HG03439 (cell line): ENCODE measurements at regions not wholly inside any gene's neighbourhood (a gene's known extent, or its start where the extent isn't known, plus 50 kb on each side); places are given as distances from the start of the nearest gene placed in this dataset.

ENCODE experiments used
- ATAC-seq: cut with Tn5 transposase; IDR thresholded peaks from one replicate; pipeline ENCODE4 v1.9.1; 2021; ENCODE audit warnings: mild to moderate bottlenecking, moderate library complexity; ENCODE audit not compliant: unreplicated experiment

GRCh38 chr12:124094733-124095132 is 121.7 kb downstream of the ZNF664 start:
- ATAC-seq: no peak

GRCh38 chr12:124096109-124096508 is 123.1 kb downstream of the ZNF664 start:
- ATAC-seq: no peak

GRCh38 chr12:124096869-124097434 is 123.9 kb downstream of the ZNF664 start:
- ATAC-seq: no peak

GRCh38 chr12:124097701-124098100 is 124.7 kb downstream of the ZNF664 start:
- no peak for ATAC-seq

- ATAC-seq: no peak
These were observed 125.2 kb downstream of the ZNF664 start for GRCh38 chr12:124098101-124098757.

GRCh38 chr12:124098887-124099286 is 125.9 kb downstream of the ZNF664 start:
- ATAC-seq: no peak

GRCh38 chr12:124099661-124100060 is 126.6 kb downstream of the ZNF664 start:
- no peak for ATAC-seq

DNA sequence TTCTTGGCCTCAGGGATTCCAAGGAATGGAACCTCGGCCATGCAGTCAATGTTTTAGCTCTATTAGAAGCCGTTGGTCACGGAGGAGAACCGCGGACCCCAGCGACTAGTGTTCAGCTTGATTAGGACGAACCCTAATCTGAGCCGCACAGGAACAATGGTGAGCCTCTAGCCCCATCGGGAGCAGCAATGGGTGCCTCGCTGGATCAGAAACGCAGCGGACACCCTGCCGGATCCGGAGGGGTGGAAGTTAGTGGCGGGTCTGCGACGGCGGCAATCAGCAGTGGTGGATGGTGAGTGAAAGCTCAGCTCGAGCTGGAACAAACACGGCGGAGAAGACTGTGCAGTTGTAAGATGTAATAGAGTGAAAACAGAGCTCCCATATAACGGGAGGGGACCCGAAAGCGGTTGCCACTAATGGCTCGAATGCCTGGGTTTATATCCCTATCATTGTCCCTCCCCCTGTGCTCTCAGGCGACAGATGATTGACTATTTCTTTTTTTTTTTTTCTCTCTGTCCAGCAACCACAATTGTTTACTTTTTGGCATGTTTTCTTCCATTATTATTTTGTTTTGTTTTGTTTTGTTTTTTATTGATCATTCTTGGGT is 127.7 kb downstream of the ZNF664 start:
- ATAC-seq: no peak

DNA sequence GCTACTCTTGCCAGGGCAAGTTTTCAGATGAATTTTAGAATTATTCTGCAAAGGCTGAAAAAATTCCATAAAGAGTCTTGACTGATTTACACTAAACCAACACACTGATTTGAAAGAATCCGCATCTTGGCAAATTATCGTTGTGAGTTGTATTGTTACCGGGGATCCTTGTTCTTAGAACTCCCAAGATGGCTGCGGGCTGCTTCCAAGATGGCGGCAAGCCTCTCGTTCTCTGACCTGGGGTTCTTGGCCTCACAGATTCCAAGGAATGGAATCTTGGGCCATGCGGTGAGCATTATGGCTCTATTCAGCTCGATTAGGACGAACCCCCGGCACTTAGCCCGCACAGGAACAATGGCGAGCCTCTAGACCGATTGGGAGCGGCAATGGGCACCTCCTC is 132.5 kb downstream of the ZNF664 start:
- ATAC-seq: no peak

DNA sequence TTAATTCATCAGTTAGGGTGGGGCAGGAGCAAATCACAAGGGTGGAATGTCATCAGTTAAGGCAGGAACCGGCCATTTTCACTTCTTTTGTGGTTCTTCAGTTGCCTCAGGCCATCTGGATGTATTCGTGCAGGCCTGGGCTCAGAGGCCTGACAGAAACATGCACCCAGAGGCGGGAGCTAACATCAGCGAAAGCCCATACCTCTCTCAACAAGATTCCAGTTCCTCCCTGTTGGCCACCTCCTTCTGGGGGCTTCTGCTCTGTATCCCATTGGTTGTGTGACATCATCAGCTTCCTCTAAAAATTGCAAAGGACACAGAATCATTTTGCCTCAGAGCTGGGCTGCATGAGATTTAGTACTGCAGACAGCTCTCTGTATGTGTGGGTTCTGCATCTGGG is 134.3 kb downstream of the ZNF664 start:
- no peak for ATAC-seq

DNA sequence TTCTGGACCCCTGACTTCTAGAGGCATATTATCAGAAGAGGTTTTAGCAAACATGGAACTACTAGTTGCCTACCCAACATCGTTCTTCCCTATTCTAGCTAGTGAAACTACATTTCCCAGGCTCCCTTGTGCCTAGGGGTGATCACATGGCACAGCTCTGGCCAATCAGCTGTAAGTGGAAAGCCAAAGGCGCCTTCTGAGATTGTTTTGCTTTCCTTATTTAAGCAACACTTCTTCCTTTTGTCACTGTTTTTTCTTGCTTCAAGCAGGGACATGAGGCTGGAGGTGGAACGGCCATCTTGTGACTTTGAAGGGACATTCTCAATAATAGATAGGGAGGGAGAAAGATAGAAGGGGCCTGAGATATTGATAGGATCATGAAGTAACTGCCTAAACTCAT is 136.7 kb downstream of the ZNF664 start:
- no peak for ATAC-seq

DNA sequence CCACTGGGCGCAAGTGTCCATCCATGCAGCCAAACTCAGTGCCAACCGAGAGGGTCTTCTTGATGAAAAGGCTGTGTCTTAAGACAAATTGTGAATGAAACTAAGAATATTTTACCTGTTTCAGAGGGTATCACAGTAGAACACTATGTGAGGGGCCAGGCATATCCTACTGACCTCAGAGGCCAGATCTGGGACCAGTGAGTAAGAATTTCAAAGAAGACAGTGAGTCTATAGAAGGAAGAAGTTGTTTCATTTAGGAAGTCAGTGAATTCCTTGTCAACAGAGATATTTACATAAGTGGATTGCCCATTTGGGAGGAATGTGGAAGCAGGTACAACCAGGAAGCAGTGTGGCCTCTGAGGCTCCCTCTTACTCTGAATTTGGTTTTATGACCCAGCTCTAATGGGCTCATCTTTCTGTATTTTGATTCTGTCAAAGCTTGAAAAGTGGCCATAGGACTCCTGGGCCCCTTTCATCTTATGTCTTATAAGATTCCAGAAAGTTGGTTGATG is 137.4 kb downstream of the ZNF664 start:
- no peak for ATAC-seq

DNA sequence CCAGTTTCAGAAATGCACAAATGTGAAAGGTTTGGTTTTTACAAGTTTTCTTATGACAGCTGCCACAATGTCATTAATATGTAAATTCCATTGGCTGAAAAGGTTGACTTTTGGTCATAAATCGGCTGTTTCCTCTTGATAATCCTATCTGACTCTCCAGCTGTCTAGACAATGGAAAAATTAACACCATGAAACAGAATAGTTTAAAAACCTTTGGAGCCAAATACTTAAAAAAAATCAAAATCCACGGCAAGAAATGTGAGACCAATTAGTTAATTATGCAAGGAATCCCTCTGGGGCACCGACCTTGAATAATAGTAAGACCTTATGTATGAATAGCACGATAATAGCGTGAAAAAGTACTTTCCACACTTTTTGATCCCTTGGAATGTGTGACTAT is 138.0 kb downstream of the ZNF664 start:
- no peak for ATAC-seq

DNA sequence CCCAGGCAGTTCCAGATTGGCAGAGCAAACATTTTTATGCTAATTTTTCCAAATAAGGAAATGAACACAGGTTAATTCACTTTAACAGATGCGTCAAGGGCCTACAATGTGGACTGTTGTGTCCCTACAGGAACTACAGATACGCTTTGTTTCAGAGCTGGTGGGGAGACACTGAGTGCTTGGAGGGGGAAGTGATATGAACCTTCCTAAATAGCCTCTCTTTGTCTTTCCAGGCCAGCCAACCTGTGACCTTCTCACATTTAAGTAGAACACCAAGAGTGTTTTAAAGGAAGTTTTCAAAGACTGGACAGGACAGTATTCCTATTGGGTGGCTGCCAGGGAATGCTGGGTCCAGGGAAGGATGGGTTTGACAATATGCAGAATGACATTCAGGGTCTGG is 141.3 kb downstream of the ZNF664 start:
- ATAC-seq: no peak

- ATAC-seq: no peak
These were observed 142.5 kb downstream of the ZNF664 start for GRCh38 chr12:124115496-124115895.

GRCh38 chr12:124115976-124116690 is 143.1 kb downstream of the ZNF664 start:
- ATAC-seq: no peak

- no peak for ATAC-seq
These were observed 147.7 kb downstream of the ZNF664 start for GRCh38 chr12:124120739-124121138.

DNA sequence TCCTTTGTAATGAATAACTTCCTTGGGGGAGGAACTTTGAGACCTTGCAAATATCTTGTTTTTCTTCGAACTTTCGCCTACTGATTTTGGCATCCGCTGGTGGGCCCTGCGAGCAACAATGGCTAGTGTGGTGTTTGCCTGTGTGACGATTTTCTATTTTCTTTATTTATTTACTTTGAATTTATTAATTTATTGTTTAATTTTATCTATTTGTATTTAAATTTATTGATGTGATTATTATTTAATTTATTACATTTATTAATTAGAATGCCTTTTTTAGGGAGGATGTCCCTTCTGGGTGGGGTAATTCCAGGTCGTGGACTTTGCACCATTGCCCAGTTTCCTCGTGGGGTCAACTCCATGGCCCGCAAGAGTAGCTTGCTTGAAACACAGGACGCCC is 149.7 kb downstream of the ZNF664 start:
- no peak for ATAC-seq

DNA sequence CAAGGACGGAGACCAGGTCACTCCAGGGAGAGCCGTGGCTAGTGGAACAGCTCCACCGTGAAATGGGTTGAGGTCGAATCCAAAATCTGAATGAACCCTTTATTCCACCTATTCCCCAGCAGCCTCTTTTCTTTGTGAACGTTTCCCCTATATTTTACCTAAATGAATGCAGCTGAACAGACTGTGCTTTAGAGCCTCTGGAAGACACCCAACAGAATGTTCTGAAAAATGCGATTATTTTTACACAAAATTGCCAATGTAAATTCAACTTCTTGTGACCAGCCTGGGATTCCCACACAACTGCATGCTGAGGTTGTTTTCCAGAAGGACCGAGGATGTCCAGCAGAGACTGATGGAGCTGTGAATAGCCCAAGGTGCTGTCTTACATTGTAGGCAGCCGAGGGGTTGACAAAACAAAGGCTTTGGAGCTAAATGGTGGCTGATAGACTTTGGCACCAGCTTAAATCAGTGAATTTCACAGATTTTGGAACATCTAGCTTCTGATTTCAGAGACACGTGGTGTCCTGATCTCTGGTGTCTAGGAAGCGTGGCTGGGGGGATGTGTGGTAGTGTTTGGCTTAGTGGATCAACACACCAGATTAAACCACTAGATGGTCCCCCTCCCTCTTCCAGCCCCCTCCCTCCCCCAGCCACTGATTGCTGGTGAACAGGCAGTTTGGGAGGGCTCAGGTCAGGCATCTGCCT is 150.4 kb downstream of the ZNF664 start:
- no peak for ATAC-seq

GRCh38 chr12:124125203-124125871 is 152.3 kb downstream of the ZNF664 start:
- ATAC-seq: no peak
